GM23338 (cell line): ENCODE measurements at regions not wholly inside any gene's neighbourhood (a gene's known extent, or its start where the extent isn't known, plus 50 kb on each side); places are given as distances from the start of the nearest gene placed in this dataset.

ENCODE experiments used
- ATAC-seq: fragments of 200-7000 bp; cut with Tn5 transposase; 3 replicates; pipeline ENCODE4 v1.9.1; 2020
- DNase-seq: peaks from one replicate; pipeline ENCODE4 v3.0.0-alpha.2; 2015; ENCODE audit warnings: low spot score
- H2AFZ ChIP-seq: fragments of 200-600 bp; sonication (generic); 2 replicates; pipeline ENCODE4 v1.8.0; 2016; ENCODE audit warnings: antibody characterized with exemption, mild to moderate bottlenecking, moderate library complexity
- H3F3A ChIP-seq: fragments of 200-600 bp; sonication (generic); replicated peaks from 2 replicates; pipeline ENCODE4 v1.8.0; 2017; ENCODE audit warnings: antibody characterized with exemption, mixed run types, low read depth
- H3K27ac ChIP-seq: fragments of 200-600 bp; sonication (generic); 2 replicates; pipeline ENCODE4 v1.6.1; 2016; ENCODE audit warnings: low read depth
- H3K27me3 ChIP-seq: fragments of 200-600 bp; sonication (generic); 2 replicates; pipeline ENCODE4 v1.8.0; 2016; ENCODE audit warnings: mild to moderate bottlenecking, mixed run types, moderate library complexity; ENCODE audit not compliant: insufficient read depth
- H3K36me3 ChIP-seq: fragments of 200-600 bp; sonication (generic); 2 replicates; pipeline ENCODE4 v1.8.0; 2016; ENCODE audit warnings: mild to moderate bottlenecking; ENCODE audit not compliant: insufficient read depth
- H3K4me1 ChIP-seq: fragments of 200-600 bp; sonication (generic); 2 replicates; pipeline ENCODE4 v1.8.0; 2016; ENCODE audit warnings: mild to moderate bottlenecking, moderate library complexity; ENCODE audit not compliant: insufficient read depth
- H3K4me2 ChIP-seq: fragments of 200-600 bp; sonication (generic); 2 replicates; pipeline ENCODE4 v1.7.1; 2017; ENCODE audit warnings: mixed run types
- H3K4me3 ChIP-seq: fragments of 200-600 bp; sonication (generic); 2 replicates; pipeline ENCODE4 v1.6.1; 2016; ENCODE audit warnings: mixed run types
- H3K79me2 ChIP-seq: fragments of 200-600 bp; sonication (generic); replicated peaks from 2 replicates; pipeline ENCODE4 v1.8.0; 2017; ENCODE audit warnings: mild to moderate bottlenecking; ENCODE audit not compliant: insufficient read depth
- H3K9me2 ChIP-seq: fragments of 200-600 bp; sonication (generic); 2 replicates; pipeline ENCODE4 v1.8.0; 2017; ENCODE audit not compliant: insufficient read depth
- H4K20me1 ChIP-seq: fragments of 200-600 bp; sonication (generic); replicated peaks from 2 replicates; pipeline ENCODE4 v1.8.0; 2017; ENCODE audit warnings: mild to moderate bottlenecking; ENCODE audit not compliant: insufficient read depth
- H3K27ac Mint-ChIP-seq: 2 replicates; pipeline ENCODE4 v1.8.0; 2020; ENCODE audit warnings: inconsistent platforms, mild to moderate bottlenecking, moderate library complexity, mixed read lengths
- H3K27me3 Mint-ChIP-seq: 3 replicates; pipeline ENCODE4 v1.8.0; 2022; ENCODE audit warnings: low read depth, mild to moderate bottlenecking, moderate library complexity, mixed read lengths, inconsistent platforms; ENCODE audit not compliant: insufficient read depth, poor library complexity
- H3K36me3 Mint-ChIP-seq: 3 replicates; pipeline ENCODE4 v1.8.0; 2021; ENCODE audit warnings: low read depth, mild to moderate bottlenecking, inconsistent platforms, moderate library complexity, mixed read lengths
- H3K4me1 Mint-ChIP-seq: 3 replicates; pipeline ENCODE4 v1.8.0; 2020; ENCODE audit warnings: mild to moderate bottlenecking, inconsistent platforms, mixed read lengths
- H3K4me3 Mint-ChIP-seq: 3 replicates; pipeline ENCODE4 v1.8.0; 2021; ENCODE audit warnings: moderate library complexity, mild to moderate bottlenecking, inconsistent platforms, mixed read lengths
- H3K9me3 Mint-ChIP-seq: 3 replicates; pipeline ENCODE4 v1.8.0; 2020; ENCODE audit warnings: moderate library complexity, mild to moderate bottlenecking, inconsistent platforms, mixed read lengths
- CREB1 ChIP-seq: fragments of 250-450 bp; sonication (Bioruptor Pico); IDR thresholded peaks from 2 replicates; pipeline ENCODE4 v1.5.0; 2020; ENCODE audit warnings: low read depth, mild to moderate bottlenecking, moderate library complexity
- EZH2 ChIP-seq: fragments of 200-600 bp; sonication (generic); IDR thresholded peaks from one replicate; pipeline ENCODE4 v1.8.0; 2017; ENCODE audit warnings: antibody characterized with exemption, mild to moderate bottlenecking, low read depth; ENCODE audit not compliant: unreplicated experiment
- EZH2phosphoT487 ChIP-seq: fragments of 200-600 bp; sonication (generic); IDR thresholded peaks from one replicate; pipeline ENCODE4 v1.8.1; 2018; ENCODE audit warnings: antibody characterized with exemption; ENCODE audit not compliant: unreplicated experiment
- JUNB ChIP-seq: IDR thresholded peaks from one replicate; pipeline ENCODE4 v1.6.1; 2016; ENCODE audit warnings: antibody characterized with exemption; ENCODE audit not compliant: unreplicated experiment
- NANOG ChIP-seq: IDR thresholded peaks from 2 replicates; pipeline ENCODE4 v1.6.1; 2016; ENCODE audit warnings: antibody characterized with exemption, borderline replicate concordance
- POLR2AphosphoS5 ChIP-seq: IDR thresholded peaks from 2 replicates; pipeline ENCODE4 v1.6.1; 2016; ENCODE audit warnings: antibody characterized with exemption, low read depth
- STAT1 ChIP-seq: IDR thresholded peaks from one replicate; pipeline ENCODE4 v1.6.1; 2016; ENCODE audit warnings: antibody characterized with exemption; ENCODE audit not compliant: unreplicated experiment
- ZNF114 ChIP-seq: fragments of 250-450 bp; sonication (Bioruptor Pico); IDR thresholded peaks from 2 replicates; pipeline ENCODE4 v1.5.0; 2020; ENCODE audit warnings: mild to moderate bottlenecking, moderate library complexity
- ZNF331 ChIP-seq: fragments of 250-450 bp; sonication (Bioruptor Pico); IDR thresholded peaks from 2 replicates; pipeline ENCODE4 v1.5.0; 2020; ENCODE audit warnings: low read depth, mild to moderate bottlenecking, moderate library complexity
- TF ChIP-seq, protein P1 (sequence below): IDR thresholded peaks from one replicate; pipeline ENCODE4 v1.6.1; 2018; ENCODE audit warnings: antibody characterized with exemption; ENCODE audit not compliant: unreplicated experiment
- TF ChIP-seq, protein P2 (sequence below): IDR thresholded peaks from 2 replicates; pipeline ENCODE4 v1.6.1; 2016; ENCODE audit warnings: antibody characterized with exemption
- TF ChIP-seq, protein P3 (sequence below), 2 experiments: fragments of 200-600 bp in 1 of 2; sonication (generic) in 1 of 2; conservative IDR thresholded peaks; 2 replicates each; pipeline versions ENCODE4 v1.5.1 to v1.6.1; 2016 to 2017; ENCODE audit warnings: antibody characterized with exemption in 2 of 2, low read depth in 2 of 2, mild to moderate bottlenecking in 2 of 2, moderate library complexity in 1 of 2
- TF ChIP-seq, protein P4 (sequence below): fragments of 250-450 bp; sonication (Bioruptor Pico); IDR thresholded peaks from 2 replicates; pipeline ENCODE4 v1.5.0; 2020; ENCODE audit warnings: mild to moderate bottlenecking, moderate library complexity

DNA sequence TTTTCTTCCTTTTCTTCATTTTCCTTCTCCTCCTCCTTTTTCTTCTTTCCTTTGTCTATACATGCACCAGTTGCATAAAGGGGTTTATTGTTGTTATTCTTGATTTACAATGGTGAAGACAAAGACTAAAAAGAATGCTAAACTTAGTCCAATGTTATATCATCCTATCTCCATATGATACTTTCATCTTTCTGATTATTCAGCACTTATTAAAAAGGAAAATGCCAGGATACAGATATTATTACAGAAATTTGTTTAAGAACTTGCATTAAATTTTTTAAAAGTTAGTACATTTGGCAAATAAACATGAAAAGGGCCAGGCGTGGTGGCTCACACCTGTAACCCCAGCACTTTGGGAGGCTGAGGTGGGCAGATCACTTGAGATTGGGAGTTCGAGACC lies 1074.9 kb downstream of the EFNA5 start:
- Histone ChIP-seq H2AFZ (no peak overlapping the region), H3K27me3 (no peaks in the 10 kb centered on the region), H3K27ac (no peak overlapping the region), H3K4me2 (no peak overlapping the region), H3K4me1 (no peaks in the 10 kb centered on the region), H4K20me1 (no peaks in the 10 kb centered on the region), H3K4me3 (no peak overlapping the region), H3F3A (no peaks in the 10 kb centered on the region), H3K9me2 (no peaks in the 10 kb centered on the region), H3K79me2 (no peaks in the 10 kb centered on the region), H3K36me3 (no peaks in the 10 kb centered on the region)
- ATAC-seq, result no peak
- no peaks in the 10 kb centered on the region for H3K36me3 Mint-ChIP-seq
- H3K4me3 Mint-ChIP-seq, result no peak overlapping the region
- DNase-seq, result no peak
- TF ChIP-seq ZNF114 (CRISPR knock-in tag) (no peak), EZH2phosphoT487 (no peak), CREB1 (no peak), NANOG (no peak), POLR2AphosphoS5 (no peak), JUNB (no peak), STAT1 (no peak), EZH2 (no peak), ZNF331 (no peak)
- TF ChIP-seq, protein P1, sequence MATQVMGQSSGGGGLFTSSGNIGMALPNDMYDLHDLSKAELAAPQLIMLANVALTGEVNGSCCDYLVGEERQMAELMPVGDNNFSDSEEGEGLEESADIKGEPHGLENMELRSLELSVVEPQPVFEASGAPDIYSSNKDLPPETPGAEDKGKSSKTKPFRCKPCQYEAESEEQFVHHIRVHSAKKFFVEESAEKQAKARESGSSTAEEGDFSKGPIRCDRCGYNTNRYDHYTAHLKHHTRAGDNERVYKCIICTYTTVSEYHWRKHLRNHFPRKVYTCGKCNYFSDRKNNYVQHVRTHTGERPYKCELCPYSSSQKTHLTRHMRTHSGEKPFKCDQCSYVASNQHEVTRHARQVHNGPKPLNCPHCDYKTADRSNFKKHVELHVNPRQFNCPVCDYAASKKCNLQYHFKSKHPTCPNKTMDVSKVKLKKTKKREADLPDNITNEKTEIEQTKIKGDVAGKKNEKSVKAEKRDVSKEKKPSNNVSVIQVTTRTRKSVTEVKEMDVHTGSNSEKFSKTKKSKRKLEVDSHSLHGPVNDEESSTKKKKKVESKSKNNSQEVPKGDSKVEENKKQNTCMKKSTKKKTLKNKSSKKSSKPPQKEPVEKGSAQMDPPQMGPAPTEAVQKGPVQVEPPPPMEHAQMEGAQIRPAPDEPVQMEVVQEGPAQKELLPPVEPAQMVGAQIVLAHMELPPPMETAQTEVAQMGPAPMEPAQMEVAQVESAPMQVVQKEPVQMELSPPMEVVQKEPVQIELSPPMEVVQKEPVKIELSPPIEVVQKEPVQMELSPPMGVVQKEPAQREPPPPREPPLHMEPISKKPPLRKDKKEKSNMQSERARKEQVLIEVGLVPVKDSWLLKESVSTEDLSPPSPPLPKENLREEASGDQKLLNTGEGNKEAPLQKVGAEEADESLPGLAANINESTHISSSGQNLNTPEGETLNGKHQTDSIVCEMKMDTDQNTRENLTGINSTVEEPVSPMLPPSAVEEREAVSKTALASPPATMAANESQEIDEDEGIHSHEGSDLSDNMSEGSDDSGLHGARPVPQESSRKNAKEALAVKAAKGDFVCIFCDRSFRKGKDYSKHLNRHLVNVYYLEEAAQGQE, result no peak
- TF ChIP-seq, protein P2, sequence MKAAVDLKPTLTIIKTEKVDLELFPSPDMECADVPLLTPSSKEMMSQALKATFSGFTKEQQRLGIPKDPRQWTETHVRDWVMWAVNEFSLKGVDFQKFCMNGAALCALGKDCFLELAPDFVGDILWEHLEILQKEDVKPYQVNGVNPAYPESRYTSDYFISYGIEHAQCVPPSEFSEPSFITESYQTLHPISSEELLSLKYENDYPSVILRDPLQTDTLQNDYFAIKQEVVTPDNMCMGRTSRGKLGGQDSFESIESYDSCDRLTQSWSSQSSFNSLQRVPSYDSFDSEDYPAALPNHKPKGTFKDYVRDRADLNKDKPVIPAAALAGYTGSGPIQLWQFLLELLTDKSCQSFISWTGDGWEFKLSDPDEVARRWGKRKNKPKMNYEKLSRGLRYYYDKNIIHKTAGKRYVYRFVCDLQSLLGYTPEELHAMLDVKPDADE, result no peak
- TF ChIP-seq, protein P3, sequence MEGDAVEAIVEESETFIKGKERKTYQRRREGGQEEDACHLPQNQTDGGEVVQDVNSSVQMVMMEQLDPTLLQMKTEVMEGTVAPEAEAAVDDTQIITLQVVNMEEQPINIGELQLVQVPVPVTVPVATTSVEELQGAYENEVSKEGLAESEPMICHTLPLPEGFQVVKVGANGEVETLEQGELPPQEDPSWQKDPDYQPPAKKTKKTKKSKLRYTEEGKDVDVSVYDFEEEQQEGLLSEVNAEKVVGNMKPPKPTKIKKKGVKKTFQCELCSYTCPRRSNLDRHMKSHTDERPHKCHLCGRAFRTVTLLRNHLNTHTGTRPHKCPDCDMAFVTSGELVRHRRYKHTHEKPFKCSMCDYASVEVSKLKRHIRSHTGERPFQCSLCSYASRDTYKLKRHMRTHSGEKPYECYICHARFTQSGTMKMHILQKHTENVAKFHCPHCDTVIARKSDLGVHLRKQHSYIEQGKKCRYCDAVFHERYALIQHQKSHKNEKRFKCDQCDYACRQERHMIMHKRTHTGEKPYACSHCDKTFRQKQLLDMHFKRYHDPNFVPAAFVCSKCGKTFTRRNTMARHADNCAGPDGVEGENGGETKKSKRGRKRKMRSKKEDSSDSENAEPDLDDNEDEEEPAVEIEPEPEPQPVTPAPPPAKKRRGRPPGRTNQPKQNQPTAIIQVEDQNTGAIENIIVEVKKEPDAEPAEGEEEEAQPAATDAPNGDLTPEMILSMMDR (conservative IDR thresholded peaks at IDR 0.05; ENCODE audit: low read depth in 2 of 2), result no peak
- TF ChIP-seq, protein P4, sequence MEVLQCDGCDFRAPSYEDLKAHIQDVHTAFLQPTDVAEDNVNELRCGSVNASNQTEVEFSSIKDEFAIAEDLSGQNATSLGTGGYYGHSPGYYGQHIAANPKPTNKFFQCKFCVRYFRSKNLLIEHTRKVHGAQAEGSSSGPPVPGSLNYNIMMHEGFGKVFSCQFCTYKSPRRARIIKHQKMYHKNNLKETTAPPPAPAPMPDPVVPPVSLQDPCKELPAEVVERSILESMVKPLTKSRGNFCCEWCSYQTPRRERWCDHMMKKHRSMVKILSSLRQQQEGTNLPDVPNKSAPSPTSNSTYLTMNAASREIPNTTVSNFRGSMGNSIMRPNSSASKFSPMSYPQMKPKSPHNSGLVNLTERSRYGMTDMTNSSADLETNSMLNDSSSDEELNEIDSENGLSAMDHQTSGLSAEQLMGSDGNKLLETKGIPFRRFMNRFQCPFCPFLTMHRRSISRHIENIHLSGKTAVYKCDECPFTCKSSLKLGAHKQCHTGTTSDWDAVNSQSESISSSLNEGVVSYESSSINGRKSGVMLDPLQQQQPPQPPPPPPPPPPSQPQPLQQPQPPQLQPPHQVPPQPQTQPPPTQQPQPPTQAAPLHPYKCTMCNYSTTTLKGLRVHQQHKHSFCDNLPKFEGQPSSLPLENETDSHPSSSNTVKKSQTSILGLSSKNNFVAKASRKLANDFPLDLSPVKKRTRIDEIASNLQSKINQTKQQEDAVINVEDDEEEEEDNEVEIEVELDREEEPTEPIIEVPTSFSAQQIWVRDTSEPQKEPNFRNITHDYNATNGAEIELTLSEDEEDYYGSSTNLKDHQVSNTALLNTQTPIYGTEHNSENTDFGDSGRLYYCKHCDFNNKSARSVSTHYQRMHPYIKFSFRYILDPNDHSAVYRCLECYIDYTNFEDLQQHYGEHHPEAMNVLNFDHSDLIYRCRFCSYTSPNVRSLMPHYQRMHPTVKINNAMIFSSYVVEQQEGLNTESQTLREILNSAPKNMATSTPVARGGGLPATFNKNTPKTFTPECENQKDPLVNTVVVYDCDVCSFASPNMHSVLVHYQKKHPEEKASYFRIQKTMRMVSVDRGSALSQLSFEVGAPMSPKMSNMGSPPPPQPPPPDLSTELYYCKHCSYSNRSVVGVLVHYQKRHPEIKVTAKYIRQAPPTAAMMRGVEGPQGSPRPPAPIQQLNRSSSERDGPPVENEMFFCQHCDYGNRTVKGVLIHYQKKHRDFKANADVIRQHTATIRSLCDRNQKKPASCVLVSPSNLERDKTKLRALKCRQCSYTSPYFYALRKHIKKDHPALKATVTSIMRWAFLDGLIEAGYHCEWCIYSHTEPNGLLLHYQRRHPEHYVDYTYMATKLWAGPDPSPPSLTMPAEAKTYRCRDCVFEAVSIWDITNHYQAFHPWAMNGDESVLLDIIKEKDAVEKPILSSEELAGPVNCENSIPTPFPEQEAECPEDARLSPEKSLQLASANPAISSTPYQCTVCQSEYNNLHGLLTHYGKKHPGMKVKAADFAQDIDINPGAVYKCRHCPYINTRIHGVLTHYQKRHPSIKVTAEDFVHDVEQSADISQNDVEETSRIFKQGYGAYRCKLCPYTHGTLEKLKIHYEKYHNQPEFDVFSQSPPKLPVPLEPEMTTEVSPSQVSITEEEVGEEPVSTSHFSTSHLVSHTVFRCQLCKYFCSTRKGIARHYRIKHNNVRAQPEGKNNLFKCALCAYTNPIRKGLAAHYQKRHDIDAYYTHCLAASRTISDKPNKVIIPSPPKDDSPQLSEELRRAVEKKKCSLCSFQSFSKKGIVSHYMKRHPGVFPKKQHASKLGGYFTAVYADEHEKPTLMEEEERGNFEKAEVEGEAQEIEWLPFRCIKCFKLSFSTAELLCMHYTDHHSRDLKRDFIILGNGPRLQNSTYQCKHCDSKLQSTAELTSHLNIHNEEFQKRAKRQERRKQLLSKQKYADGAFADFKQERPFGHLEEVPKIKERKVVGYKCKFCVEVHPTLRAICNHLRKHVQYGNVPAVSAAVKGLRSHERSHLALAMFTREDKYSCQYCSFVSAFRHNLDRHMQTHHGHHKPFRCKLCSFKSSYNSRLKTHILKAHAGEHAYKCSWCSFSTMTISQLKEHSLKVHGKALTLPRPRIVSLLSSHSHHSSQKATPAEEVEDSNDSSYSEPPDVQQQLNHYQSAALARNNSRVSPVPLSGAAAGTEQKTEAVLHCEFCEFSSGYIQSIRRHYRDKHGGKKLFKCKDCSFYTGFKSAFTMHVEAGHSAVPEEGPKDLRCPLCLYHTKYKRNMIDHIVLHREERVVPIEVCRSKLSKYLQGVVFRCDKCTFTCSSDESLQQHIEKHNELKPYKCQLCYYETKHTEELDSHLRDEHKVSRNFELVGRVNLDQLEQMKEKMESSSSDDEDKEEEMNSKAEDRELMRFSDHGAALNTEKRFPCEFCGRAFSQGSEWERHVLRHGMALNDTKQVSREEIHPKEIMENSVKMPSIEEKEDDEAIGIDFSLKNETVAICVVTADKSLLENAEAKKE, result no peak
- H3K9me3 Mint-ChIP-seq, result 0 out of 3 replicates have a peak, but pooled peaks cover 5% of the 10 kb centered on the region
- no peaks in the 10 kb centered on the region for H3K27me3 Mint-ChIP-seq
- H3K4me1 Mint-ChIP-seq, result no peaks in the 10 kb centered on the region
- H3K27ac Mint-ChIP-seq, result no peak overlapping the region
